Fibroblast of lung (primary cell): ENCODE measurements at regions not wholly inside any gene's neighbourhood (a gene's known extent, or its start where the extent isn't known, plus 50 kb on each side); places are given as distances from the start of the nearest gene placed in this dataset.

ENCODE experiments used
- CTCF ChIP-seq, 2 donors: IDR thresholded peaks in 1 of 2; conservative IDR thresholded peaks in 1 of 2; 1 replicate in 1 of 2; 2 replicates in 1 of 2; pipeline ENCODE4 v1.5.1; 2011 to 2012; ENCODE audit warnings: low read length in 2 of 2, control low read depth in 1 of 2, inconsistent platforms in 1 of 2, low read depth in 1 of 2, mild to moderate bottlenecking in 1 of 2
- EZH2 ChIP-seq: IDR thresholded peaks from 2 replicates; pipeline ENCODE4 v1.5.1; 2012; ENCODE audit warnings: low read length, control low read depth, mild to moderate bottlenecking; ENCODE audit errors: missing control alignments

- no peak for TF ChIP-seq CTCF (conservative IDR thresholded peaks at IDR 0.05 in 1 of 2, IDR thresholded peaks at IDR 0.05 in 1 of 2; ENCODE audit: low read depth in 1 of 2, low read length in 2 of 2)
- TF ChIP-seq EZH2: no peak
These were observed 92.7 kb upstream of the ETAA1 start for GRCh38 chr2:67304300-67304890.
